IMR-90 (cell line): ENCODE measurements at regions not wholly inside any gene's neighbourhood (a gene's known extent, or its start where the extent isn't known, plus 50 kb on each side); places are given as distances from the start of the nearest gene placed in this dataset.

Experiments used
- ATAC-seq: fragments of 200-7000 bp; cut with Tn5 transposase; 2 replicates; pipeline ENCODE4 v1.9.1; 2020; ENCODE audit warnings: low read depth, mild to moderate bottlenecking, moderate library complexity
- BruUV-seq: library from RNA; stranded (reverse); fragments of 400-500 nt; replicated peaks from 2 replicates; lab custom pipeline; 2021; lab: Mats Ljungman, UMichigan
- CTCF ChIA-PET: fragments of 300-600 bp; formaldehyde crosslinking; extraction: SDS; loops from one replicate; lab custom pipeline; 2021; ENCODE audit warnings: antibody characterized with exemption; lab: Yijun Ruan, JAX
- POLR2A ChIA-PET: fragments of 300-600 bp; sonication (Branson Sonifier 250); formaldehyde crosslinking; loops from one replicate; lab custom pipeline; 2022; ENCODE audit warnings: antibody characterized with exemption; ENCODE audit not compliant: unreplicated experiment; lab: Charles Lee
- DNase-seq: peaks from one replicate; pipeline ENCODE4 v3.0.0; 2013
- H2AFZ ChIP-seq: replicated peaks from 2 replicates; pipeline ENCODE3; 2013; ENCODE audit warnings: low read length, mild to moderate bottlenecking; ENCODE audit not compliant: poor library complexity
- H2AK5ac ChIP-seq: 2 replicates; pipeline ENCODE4 v1.6.1; 2013; ENCODE audit warnings: low read depth, low read length, inconsistent platforms
- H2AK9ac ChIP-seq: replicated peaks from 2 replicates; pipeline ENCODE3; 2013; ENCODE audit warnings: mild to moderate bottlenecking, low read depth, low read length, moderate library complexity; ENCODE audit not compliant: poor library complexity
- H2BK120ac ChIP-seq: 2 replicates; pipeline ENCODE4 v1.6.1; 2013; ENCODE audit warnings: low read depth, low read length, inconsistent platforms
- H2BK15ac ChIP-seq: 3 replicates; pipeline ENCODE4 v1.6.1; 2013; ENCODE audit warnings: low read depth, low read length, inconsistent platforms
- H2BK20ac ChIP-seq: 2 replicates; pipeline ENCODE4 v1.6.1; 2013; ENCODE audit warnings: low read depth, mild to moderate bottlenecking, inconsistent platforms, low read length, moderate library complexity
- H2BK5ac ChIP-seq: 2 replicates; pipeline ENCODE4 v1.6.1; 2013; ENCODE audit warnings: mild to moderate bottlenecking, low read depth, low read length, inconsistent platforms; ENCODE audit not compliant: poor library complexity, severe bottlenecking
- H3K14ac ChIP-seq: replicated peaks from 2 replicates; pipeline ENCODE4 v1.6.1; 2013; ENCODE audit warnings: low read depth, low read length, inconsistent platforms
- H3K18ac ChIP-seq: 2 replicates; pipeline ENCODE4 v1.6.1; 2013; ENCODE audit warnings: low read depth, low read length, control low read depth
- H3K23ac ChIP-seq: 2 replicates; pipeline ENCODE4 v1.6.1; 2013; ENCODE audit warnings: low read depth, low read length, inconsistent platforms
- H3K27ac ChIP-seq: 2 replicates; pipeline ENCODE4 v1.5.1; 2013; ENCODE audit warnings: mild to moderate bottlenecking, control low read depth, low read length; ENCODE audit not compliant: insufficient read depth
- H3K27me3 ChIP-seq: 2 replicates; pipeline ENCODE4 v1.6.1; 2013; ENCODE audit warnings: low read length; ENCODE audit not compliant: control insufficient read depth, insufficient read depth
- H3K36me3 ChIP-seq: 2 replicates; pipeline ENCODE4 v1.6.1; 2013; ENCODE audit warnings: low read length, mixed read lengths; ENCODE audit not compliant: control insufficient read depth, insufficient read depth
- H3K4ac ChIP-seq: 2 replicates; pipeline ENCODE4 v1.6.1; 2013; ENCODE audit warnings: low read depth, low read length, inconsistent platforms
- H3K4me1 ChIP-seq: 2 replicates; pipeline ENCODE4 v1.6.1; 2013; ENCODE audit warnings: low read length, mixed read lengths; ENCODE audit not compliant: control insufficient read depth, insufficient read depth
- H3K4me2 ChIP-seq: 2 replicates; pipeline ENCODE4 v1.6.1; 2013; ENCODE audit warnings: low read depth, mild to moderate bottlenecking, control low read depth, low read length, moderate library complexity
- H3K4me3 ChIP-seq: 2 replicates; pipeline ENCODE4 v1.5.1; 2013; ENCODE audit warnings: low read depth, mild to moderate bottlenecking, control low read depth, low read length, moderate library complexity; ENCODE audit not compliant: insufficient read depth
- H3K56ac ChIP-seq: 2 replicates; pipeline ENCODE4 v1.6.1; 2013; ENCODE audit warnings: low read length, inconsistent platforms; ENCODE audit not compliant: insufficient read depth; ENCODE audit errors: extremely low read depth
- H3K79me1 ChIP-seq, 2 experiments: 2 replicates each; pipeline ENCODE4 v1.6.1; 2013; ENCODE audit warnings: low read length in 2 of 2, inconsistent platforms in 1 of 2, low read depth in 1 of 2
- H3K9ac ChIP-seq: 2 replicates; pipeline ENCODE4 v1.6.1; 2013; ENCODE audit warnings: low read depth, low read length, control low read depth
- H3K9me1 ChIP-seq: 2 replicates; pipeline ENCODE4 v1.6.1; 2013; ENCODE audit warnings: low read length, inconsistent platforms; ENCODE audit not compliant: insufficient read depth
- H3K9me3 ChIP-seq: 2 replicates; pipeline ENCODE4 v1.6.1; 2013; ENCODE audit warnings: low read length; ENCODE audit not compliant: control insufficient read depth, insufficient read depth
- H4K20me1 ChIP-seq: 2 replicates; pipeline ENCODE4 v1.6.1; 2013; ENCODE audit warnings: low read length, inconsistent platforms; ENCODE audit not compliant: insufficient read depth
- H4K5ac ChIP-seq: 2 replicates; pipeline ENCODE4 v1.6.1; 2013; ENCODE audit warnings: mild to moderate bottlenecking, low read depth, low read length, control low read depth
- H4K8ac ChIP-seq, 2 experiments: 2 replicates each; pipeline ENCODE4 v1.6.1; 2013; ENCODE audit warnings: low read depth in 2 of 2, low read length in 2 of 2, control low read depth in 1 of 2, inconsistent platforms in 1 of 2
- H4K91ac ChIP-seq: 2 replicates; pipeline ENCODE4 v1.6.1; 2013; ENCODE audit warnings: low read depth, low read length, inconsistent platforms; ENCODE audit not compliant: insufficient read depth
- BHLHE40 ChIP-seq: fragments of 150-350 bp; IDR thresholded peaks from 2 replicates; pipeline ENCODE4 v1.6.1; 2016; ENCODE audit warnings: mild to moderate bottlenecking, low read depth, low read length
- CEBPB ChIP-seq: IDR thresholded peaks from 2 replicates; pipeline ENCODE4 v1.6.1; 2012; ENCODE audit warnings: low read depth, low read length, improper control_type of control experiment
- CHD1 ChIP-seq: IDR thresholded peaks from 2 replicates; pipeline ENCODE4 v1.6.1; 2012; ENCODE audit warnings: low read depth, low read length, improper control_type of control experiment
- FOS ChIP-seq: fragments of 150-350 bp; IDR thresholded peaks from 2 replicates; pipeline ENCODE4 v1.6.1; 2016; ENCODE audit warnings: low read depth, low read length
- MAFK ChIP-seq: IDR thresholded peaks from 2 replicates; pipeline ENCODE4 v1.6.1; 2012; ENCODE audit warnings: low read depth, low read length, improper control_type of control experiment
- MAZ ChIP-seq: IDR thresholded peaks from 2 replicates; pipeline ENCODE4 v1.6.1; 2012; ENCODE audit warnings: low read depth, mild to moderate bottlenecking, low read length, improper control_type of control experiment, moderate library complexity, borderline replicate concordance
- MXI1 ChIP-seq: IDR thresholded peaks from 2 replicates; pipeline ENCODE4 v1.6.1; 2012; ENCODE audit warnings: low read depth, mild to moderate bottlenecking, low read length, moderate library complexity, borderline replicate concordance
- NFE2L2 ChIP-seq: fragments of 150-350 bp; IDR thresholded peaks from 2 replicates; pipeline ENCODE4 v1.6.1; 2016; ENCODE audit warnings: low read depth, mild to moderate bottlenecking, low read length
- POLR2A ChIP-seq: IDR thresholded peaks from 2 replicates; pipeline ENCODE4 v1.6.1; 2012; ENCODE audit warnings: mild to moderate bottlenecking, low read depth, low read length
- RAD21 ChIP-seq: IDR thresholded peaks from 2 replicates; pipeline ENCODE4 v1.6.1; 2012; ENCODE audit warnings: low read length, improper control_type of control experiment
- RCOR1 ChIP-seq: IDR thresholded peaks from 2 replicates; pipeline ENCODE4 v1.6.1; 2012; ENCODE audit warnings: mild to moderate bottlenecking, low read length, improper control_type of control experiment; ENCODE audit not compliant: insufficient replicate concordance
- RFX5 ChIP-seq: IDR thresholded peaks from 2 replicates; pipeline ENCODE4 v1.8.0; 2012; ENCODE audit warnings: low read depth, mild to moderate bottlenecking, low read length, moderate library complexity
- SMC3 ChIP-seq: fragments of 150-350 bp; IDR thresholded peaks from 2 replicates; pipeline ENCODE4 v1.6.1; 2016; ENCODE audit warnings: low read depth, mild to moderate bottlenecking, antibody characterized with exemption, low read length, moderate library complexity
- WGBS, 2 experiments: methylation state at CpG; one replicate each; pipeline versions ENCODE4 v1.1.5 to v1.1.7; 2013; ENCODE audit warnings: missing lambda C conversion rate in 2 of 2; ENCODE audit not compliant: insufficient read length in 1 of 2; ENCODE audit errors: extremely low coverage in 2 of 2; 5-methylcytosine and 5-hydroxymethylcytosine counted together
- dilution Hi-C: fragments of 300-500 bp; cut with HindIII; formaldehyde crosslinking; loops from one replicate; pipeline ENCODE4 v1.14.3; 2018; ENCODE audit warnings: low sequenced_read_pairs; ENCODE audit not compliant: unreplicated experiment
- in situ Hi-C: fragments of 300-500 bp; cut with MboI; formaldehyde crosslinking; loops from 3 replicates; pipeline ENCODE4 v1.14.3; 2019; ENCODE audit warnings: low sequenced_read_pairs, inconsistent platforms, mixed read lengths
- intact Hi-C: fragments of 100-400 bp; cut with micrococcal nuclease; formaldehyde crosslinking; loops from 2 replicates; pipeline ENCODE4 v1.10.0; 2022
- TF ChIP-seq, protein P1 (sequence below): fragments of 150-350 bp; IDR thresholded peaks from 2 replicates; pipeline ENCODE4 v1.6.1; 2017; ENCODE audit warnings: mild to moderate bottlenecking, antibody characterized with exemption, low read length, low read depth
- TF ChIP-seq, protein P2 (sequence below): conservative IDR thresholded peaks from 2 replicates; pipeline ENCODE4 v1.5.1; 2012; ENCODE audit warnings: mild to moderate bottlenecking, low read depth, low read length, improper control_type of control experiment
- TF ChIP-seq, protein P3 (sequence below): fragments of 150-350 bp; IDR thresholded peaks from 2 replicates; pipeline ENCODE4 v1.6.1; 2016; ENCODE audit warnings: low read depth, mild to moderate bottlenecking, low read length, moderate library complexity, borderline replicate concordance

DNA sequence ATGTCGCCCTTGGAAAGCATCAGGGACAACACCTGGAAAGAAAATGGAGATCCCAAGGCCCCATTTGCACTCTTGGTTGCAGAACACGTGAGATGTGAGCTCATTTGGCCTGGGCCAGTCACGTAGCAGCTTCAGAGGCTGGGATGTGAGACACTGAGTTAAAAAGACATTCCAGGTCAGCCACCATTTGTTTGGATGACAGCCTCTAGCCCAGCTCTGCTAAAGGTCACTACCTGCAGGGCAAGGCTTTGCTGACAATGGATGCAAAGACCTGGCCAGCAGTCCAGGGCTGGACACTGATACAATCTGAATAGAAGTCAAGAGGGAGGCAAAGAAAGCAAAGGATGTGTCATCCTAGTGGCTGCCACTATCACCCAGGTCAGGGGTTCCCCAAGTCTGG, 83.9 kb upstream of the LRPPRC start:
- ChIA-PET CTCF (no interaction called here), POLR2A (no interaction called here)
- H3K79me1 ChIP-seq: no peaks in the 10 kb centered on the region
- H2BK5ac ChIP-seq: no peak overlapping the region
- H3K27ac ChIP-seq: no peak overlapping the region
- H3K18ac ChIP-seq: no peak overlapping the region
- H4K91ac ChIP-seq: no peak overlapping the region
- no peak overlapping the region for H2BK20ac ChIP-seq
- no peak overlapping the region for H3K4ac ChIP-seq
- H3K4me3 ChIP-seq: no peak overlapping the region
- no peak overlapping the region for H4K5ac ChIP-seq
- no peaks in the 10 kb centered on the region for H3K4me1 ChIP-seq
- no peak overlapping the region for H4K8ac ChIP-seq
- no peak overlapping the region for H3K14ac ChIP-seq
- H3K9me1 ChIP-seq: no peaks in the 10 kb centered on the region; the same call in 1 of the 2 replicates
- no peak overlapping the region for H3K23ac ChIP-seq
- DNase-seq: no peak
- TF ChIP-seq SMC3: no peak
- TF ChIP-seq CHD1: no peak
- no peak for TF ChIP-seq MAFK
- no peak for TF ChIP-seq CEBPB
- TF ChIP-seq, protein P1, sequence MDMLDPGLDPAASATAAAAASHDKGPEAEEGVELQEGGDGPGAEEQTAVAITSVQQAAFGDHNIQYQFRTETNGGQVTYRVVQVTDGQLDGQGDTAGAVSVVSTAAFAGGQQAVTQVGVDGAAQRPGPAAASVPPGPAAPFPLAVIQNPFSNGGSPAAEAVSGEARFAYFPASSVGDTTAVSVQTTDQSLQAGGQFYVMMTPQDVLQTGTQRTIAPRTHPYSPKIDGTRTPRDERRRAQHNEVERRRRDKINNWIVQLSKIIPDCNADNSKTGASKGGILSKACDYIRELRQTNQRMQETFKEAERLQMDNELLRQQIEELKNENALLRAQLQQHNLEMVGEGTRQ: no peak
- TF ChIP-seq, protein P2, sequence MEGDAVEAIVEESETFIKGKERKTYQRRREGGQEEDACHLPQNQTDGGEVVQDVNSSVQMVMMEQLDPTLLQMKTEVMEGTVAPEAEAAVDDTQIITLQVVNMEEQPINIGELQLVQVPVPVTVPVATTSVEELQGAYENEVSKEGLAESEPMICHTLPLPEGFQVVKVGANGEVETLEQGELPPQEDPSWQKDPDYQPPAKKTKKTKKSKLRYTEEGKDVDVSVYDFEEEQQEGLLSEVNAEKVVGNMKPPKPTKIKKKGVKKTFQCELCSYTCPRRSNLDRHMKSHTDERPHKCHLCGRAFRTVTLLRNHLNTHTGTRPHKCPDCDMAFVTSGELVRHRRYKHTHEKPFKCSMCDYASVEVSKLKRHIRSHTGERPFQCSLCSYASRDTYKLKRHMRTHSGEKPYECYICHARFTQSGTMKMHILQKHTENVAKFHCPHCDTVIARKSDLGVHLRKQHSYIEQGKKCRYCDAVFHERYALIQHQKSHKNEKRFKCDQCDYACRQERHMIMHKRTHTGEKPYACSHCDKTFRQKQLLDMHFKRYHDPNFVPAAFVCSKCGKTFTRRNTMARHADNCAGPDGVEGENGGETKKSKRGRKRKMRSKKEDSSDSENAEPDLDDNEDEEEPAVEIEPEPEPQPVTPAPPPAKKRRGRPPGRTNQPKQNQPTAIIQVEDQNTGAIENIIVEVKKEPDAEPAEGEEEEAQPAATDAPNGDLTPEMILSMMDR: no peak
- TF ChIP-seq FOS: no peak
- no peak for TF ChIP-seq RCOR1
- TF ChIP-seq MXI1: no peak
- no peak for TF ChIP-seq NFE2L2
- no peak for TF ChIP-seq RFX5
- no peak for TF ChIP-seq BHLHE40
- TF ChIP-seq POLR2A: no peak
- TF ChIP-seq RAD21: no peak
- no peak for TF ChIP-seq MAZ
- TF ChIP-seq, protein P3, sequence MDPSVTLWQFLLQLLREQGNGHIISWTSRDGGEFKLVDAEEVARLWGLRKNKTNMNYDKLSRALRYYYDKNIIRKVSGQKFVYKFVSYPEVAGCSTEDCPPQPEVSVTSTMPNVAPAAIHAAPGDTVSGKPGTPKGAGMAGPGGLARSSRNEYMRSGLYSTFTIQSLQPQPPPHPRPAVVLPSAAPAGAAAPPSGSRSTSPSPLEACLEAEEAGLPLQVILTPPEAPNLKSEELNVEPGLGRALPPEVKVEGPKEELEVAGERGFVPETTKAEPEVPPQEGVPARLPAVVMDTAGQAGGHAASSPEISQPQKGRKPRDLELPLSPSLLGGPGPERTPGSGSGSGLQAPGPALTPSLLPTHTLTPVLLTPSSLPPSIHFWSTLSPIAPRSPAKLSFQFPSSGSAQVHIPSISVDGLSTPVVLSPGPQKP: no peak
- H4K20me1 ChIP-seq: no peaks in the 10 kb centered on the region
- H3K36me3 ChIP-seq: no peaks in the 10 kb centered on the region
- no peak overlapping the region for H2AK5ac ChIP-seq
- H3K9ac ChIP-seq: no peak overlapping the region
- H3K9me3 ChIP-seq: no peaks in the 10 kb centered on the region
- H3K4me2 ChIP-seq: no peak overlapping the region
- in situ Hi-C loops: loop anchor here (25.0 kb wide), 1 partner anchor 208 kb away; the partner anchor contains the start of gene SLC3A1
- H2AFZ ChIP-seq: no peak overlapping the region
- WGBS, 2 experiments: no CpG with 5 or more reads among the region's 3 CpGs
- dilution Hi-C loops: no loop called here
- no peak overlapping the region for H2BK120ac ChIP-seq
- intact Hi-C loops: loop anchor here (10.0 kb wide), 1 partner anchor 285 kb away; the partner anchor contains the start of genes CAMKMT and PREPL
- BruUV-seq: no TSS peak
- H2AK9ac ChIP-seq: no peak overlapping the region
- no peak overlapping the region for H2BK15ac ChIP-seq
- ATAC-seq: no peak
- H3K27me3 ChIP-seq: peaks cover 6% of the 10 kb centered on the region
- no peak overlapping the region for H3K56ac ChIP-seq
